ENCODE measurements at regions not wholly inside any gene's neighbourhood (a gene's known extent, or its start where the extent isn't known, plus 50 kb on each side); places are given as distances from the start of the nearest gene placed in this dataset.

GRCh38 chr2:11069566-11070185 lies 85.6 kb upstream of the SLC66A3 start:
- no peak for TF ChIP-seq CTCF (IDR thresholded peaks at IDR 0.05; ENCODE audit: low read depth, low read length)
- TF ChIP-seq POLR2A (IDR thresholded peaks at IDR 0.05; ENCODE audit: extremely low read depth, insufficient read length), result no peak
- TF ChIP-seq MYC (IDR thresholded peaks at IDR 0.05; ENCODE audit: low read depth, low read length), result no peak
- no peak for TF ChIP-seq MAX (IDR thresholded peaks at IDR 0.05; ENCODE audit: low read depth, low read length)

Measured in NB4 (cell line).